PC-9 (cell line): ENCODE measurements at regions not wholly inside any gene's neighbourhood (a gene's known extent, or its start where the extent isn't known, plus 50 kb on each side); places are given as distances from the start of the nearest gene placed in this dataset.

ENCODE experiments used
- BruUV-seq: library from RNA; stranded (reverse); fragments of 400-500 nt; replicated peaks from 2 replicates; lab custom pipeline; 2021; lab: Mats Ljungman, UMichigan
- CTCF ChIA-PET: fragments of 300-600 bp; sonication (Branson Sonifier 250); formaldehyde crosslinking; loops from one replicate; lab custom pipeline; 2022; ENCODE audit warnings: antibody characterized with exemption; lab: Charles Lee
- POLR2A ChIA-PET: fragments of 300-600 bp; sonication (Branson Sonifier 250); formaldehyde crosslinking; loops from one replicate; lab custom pipeline; 2022; ENCODE audit warnings: antibody characterized with exemption; ENCODE audit not compliant: unreplicated experiment; lab: Charles Lee
- DNase-seq, 2 experiments: peaks; one replicate each; pipeline versions ENCODE4 v3.0.0 to v3.0.0-alpha.2; 2015 to 2022; ENCODE audit warnings: mixed read lengths in 1 of 2
- H2AFZ ChIP-seq: fragments of 200-600 bp; sonication (generic); 2 replicates; pipeline ENCODE4 v1.8.1; 2017; ENCODE audit warnings: antibody characterized with exemption
- H3F3A ChIP-seq: fragments of 200-600 bp; sonication (generic); 2 replicates; pipeline ENCODE4 v1.8.1; 2017; ENCODE audit warnings: antibody characterized with exemption, mild to moderate bottlenecking, low read depth; ENCODE audit not compliant: insufficient read depth
- H3K27ac ChIP-seq: fragments of 200-600 bp; sonication (generic); 2 replicates; pipeline ENCODE4 v1.6.1; 2016; ENCODE audit warnings: mixed run types
- H3K27me3 ChIP-seq: fragments of 200-600 bp; sonication (generic); 2 replicates; pipeline ENCODE4 v1.6.1; 2016; ENCODE audit warnings: low read depth, mixed run types; ENCODE audit not compliant: insufficient read depth
- H3K36me3 ChIP-seq: fragments of 200-600 bp; sonication (generic); 2 replicates; pipeline ENCODE4 v1.6.1; 2016; ENCODE audit warnings: low read depth, mixed run types
- H3K4me1 ChIP-seq: fragments of 200-600 bp; sonication (generic); replicated peaks from 2 replicates; pipeline ENCODE4 v1.6.1; 2016; ENCODE audit warnings: mixed run types; ENCODE audit not compliant: insufficient read depth
- H3K4me2 ChIP-seq: fragments of 200-600 bp; sonication (generic); 2 replicates; pipeline ENCODE4 v1.6.1; 2017; ENCODE audit warnings: mixed run types
- H3K4me3 ChIP-seq: fragments of 200-600 bp; sonication (generic); 2 replicates; pipeline ENCODE4 v1.6.1; 2016; ENCODE audit warnings: mixed run types
- H3K79me2 ChIP-seq: fragments of 200-600 bp; sonication (generic); 2 replicates; pipeline ENCODE4 v1.6.1; 2017; ENCODE audit warnings: low read depth, mixed run types
- H3K9me2 ChIP-seq: fragments of 200-600 bp; sonication (generic); 2 replicates; pipeline ENCODE4 v1.8.1; 2017; ENCODE audit warnings: mild to moderate bottlenecking; ENCODE audit not compliant: insufficient read depth
- H3K9me3 ChIP-seq: fragments of 200-600 bp; sonication (generic); 2 replicates; pipeline ENCODE4 v1.8.1; 2016; ENCODE audit warnings: low read depth; ENCODE audit not compliant: insufficient read depth
- H4K20me1 ChIP-seq: fragments of 200-600 bp; sonication (generic); 2 replicates; pipeline ENCODE4 v1.8.1; 2017; ENCODE audit not compliant: insufficient read depth
- CTCF ChIP-seq: fragments of 200-600 bp; sonication (generic); conservative IDR thresholded peaks from 2 replicates; pipeline ENCODE4 v1.6.1; 2017; ENCODE audit warnings: mixed run types, antibody characterized with exemption, mild to moderate bottlenecking, moderate library complexity
- EZH2 ChIP-seq: fragments of 200-600 bp; sonication (generic); IDR thresholded peaks from 2 replicates; pipeline ENCODE4 v1.8.0; 2017; ENCODE audit warnings: antibody characterized with exemption, low read depth
- intact Hi-C: fragments of 100-400 bp; cut with micrococcal nuclease; formaldehyde crosslinking; loops from one replicate; pipeline ENCODE4 v1.10.0; 2022; ENCODE audit not compliant: unreplicated experiment

- CTCF ChIA-PET, result interaction anchor here (0.5 to 1.1 kb wide), 4 partner anchors 20 to 164 kb away, joined by 3 to 4 read pairs (median 3); no protein-coding TSS in a partner anchor
- no peak overlapping the region for H3K4me2 ChIP-seq
- no peaks in the 10 kb centered on the region for H3K9me2 ChIP-seq
- no TSS peak for BruUV-seq
- POLR2A ChIA-PET, result interaction anchor here (0.5 to 0.8 kb wide), 2 partner anchors 21 to 151 kb away, joined by 3 to 7 read pairs; no protein-coding TSS in a partner anchor
- TF ChIP-seq EZH2 (no peak), CTCF (no peak)
- peaks cover 86% of the 10 kb centered on the region for H3K36me3 ChIP-seq
- H3K27me3 ChIP-seq, result no peaks in the 10 kb centered on the region
- no peak overlapping the region for H3K4me3 ChIP-seq
- H3K4me1 ChIP-seq, result no peaks in the 10 kb centered on the region
- H3K27ac ChIP-seq, result peak overlapping the region; percentile 16; the same call in 1 of the 2 replicates
- H3K79me2 ChIP-seq, result peaks cover 74% of the 10 kb centered on the region
- no peak for DNase-seq
- peaks cover 68% of the 10 kb centered on the region for H4K20me1 ChIP-seq
- no peaks in the 10 kb centered on the region for H3K9me3 ChIP-seq
- intact Hi-C loops, result no loop called here
- no peak overlapping the region for H2AFZ ChIP-seq
- peaks cover 93% of the 10 kb centered on the region for H3F3A ChIP-seq
These were observed 141.9 kb upstream of the KLF14 start for GRCh38 chr7:130875901-130876300.

GRCh38 chr7:130877236-130877990 lies 143.4 kb upstream of the KLF14 start:
- H3K27me3 ChIP-seq, result no peaks in the 10 kb centered on the region
- no peaks in the 10 kb centered on the region for H3K9me2 ChIP-seq
- intact Hi-C loops, result no loop called here
- peaks cover 98% of the 10 kb centered on the region for H3F3A ChIP-seq
- H3K79me2 ChIP-seq, result peaks cover 87% of the 10 kb centered on the region
- H3K4me1 ChIP-seq, result no peaks in the 10 kb centered on the region
- no peak for TF ChIP-seq EZH2
- no peak for TF ChIP-seq CTCF
- no peaks in the 10 kb centered on the region for H3K9me3 ChIP-seq
- ChIA-PET CTCF (no interaction called here), POLR2A (interaction anchor here (0.6 kb wide), 1 partner anchor 26 kb away, joined by 6 read pairs; no protein-coding TSS in a partner anchor)
- H3K36me3 ChIP-seq, result peaks cover 90% of the 10 kb centered on the region
- H2AFZ ChIP-seq, result no peak overlapping the region
- no TSS peak for BruUV-seq
- H3K27ac ChIP-seq, result peak overlapping the region; percentile 20
- DNase-seq, result no peak
- no peak overlapping the region for H3K4me3 ChIP-seq
- no peak overlapping the region for H3K4me2 ChIP-seq
- H4K20me1 ChIP-seq, result peaks cover 77% of the 10 kb centered on the region

GRCh38 chr7:130877991-130878305 lies 143.9 kb upstream of the KLF14 start:
- Histone ChIP-seq H3K4me1 (no peaks in the 10 kb centered on the region), H3K79me2 (peaks cover 89% of the 10 kb centered on the region), H3K27ac (no peak overlapping the region), H3K9me2 (no peaks in the 10 kb centered on the region), H3F3A (peaks cover 98% of the 10 kb centered on the region), H3K9me3 (no peaks in the 10 kb centered on the region), H3K27me3 (no peaks in the 10 kb centered on the region), H3K36me3 (peaks cover 90% of the 10 kb centered on the region), H3K4me3 (no peak overlapping the region), H3K4me2 (no peak overlapping the region), H4K20me1 (peaks cover 77% of the 10 kb centered on the region), H2AFZ (no peak overlapping the region)
- ChIA-PET POLR2A (no interaction called here), CTCF (no interaction called here)
- TF ChIP-seq EZH2, result no peak
- no peak for TF ChIP-seq CTCF
- no TSS peak for BruUV-seq
- intact Hi-C loops, result no loop called here
- no peak for DNase-seq
